NCI-H748 (cell line): ENCODE measurements at regions not wholly inside any gene's neighbourhood (a gene's known extent, or its start where the extent isn't known, plus 50 kb on each side); places are given as distances from the start of the nearest gene placed in this dataset.

Source experiments
- DNase-seq: peaks from one replicate; lab custom pipeline; 2025; ENCODE audit not compliant: unreplicated experiment; lab: John Stamatoyannopoulos, UW

DNA sequence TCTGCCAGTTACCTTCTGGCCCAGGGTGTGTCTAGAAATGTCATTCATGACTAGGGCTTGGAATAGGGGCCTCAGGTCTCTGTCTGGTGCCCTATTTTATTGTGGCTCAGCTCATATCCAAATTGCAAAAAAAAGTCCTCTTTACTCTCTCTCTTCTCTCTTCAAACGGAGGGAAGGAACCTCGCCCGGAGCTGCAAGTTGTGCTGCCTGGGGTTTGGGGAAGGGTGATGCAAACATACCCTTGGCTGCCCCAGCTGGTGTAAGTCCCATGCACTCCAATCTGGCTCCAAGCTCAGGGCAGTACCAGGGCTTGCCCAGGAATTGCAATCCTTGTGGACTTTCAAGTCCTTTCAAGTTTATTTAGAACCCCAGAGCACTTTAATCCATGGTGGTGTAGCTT lies 549.6 kb downstream of the PCDH17 start:
- DNase-seq = no peak

DNA sequence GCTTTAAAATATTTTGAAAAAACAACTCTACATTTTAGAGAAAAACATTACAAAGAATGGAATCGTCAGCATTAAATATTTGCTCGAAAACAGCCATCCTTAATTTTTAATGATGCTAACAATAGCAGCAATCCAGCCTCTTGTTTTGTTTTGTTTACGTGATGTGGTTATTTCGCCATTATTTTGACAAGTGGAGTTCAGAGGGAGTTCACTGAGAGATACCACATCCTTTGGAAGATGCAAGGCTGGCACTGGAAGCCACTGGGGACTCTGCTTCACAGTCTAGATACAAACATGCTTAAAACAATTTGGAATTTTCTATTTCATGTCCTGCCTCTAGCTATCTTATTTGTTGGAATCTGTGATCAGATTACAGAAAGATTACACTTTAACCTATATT lies 556.3 kb downstream of the PCDH17 start:
- DNase-seq = no peak

DNA sequence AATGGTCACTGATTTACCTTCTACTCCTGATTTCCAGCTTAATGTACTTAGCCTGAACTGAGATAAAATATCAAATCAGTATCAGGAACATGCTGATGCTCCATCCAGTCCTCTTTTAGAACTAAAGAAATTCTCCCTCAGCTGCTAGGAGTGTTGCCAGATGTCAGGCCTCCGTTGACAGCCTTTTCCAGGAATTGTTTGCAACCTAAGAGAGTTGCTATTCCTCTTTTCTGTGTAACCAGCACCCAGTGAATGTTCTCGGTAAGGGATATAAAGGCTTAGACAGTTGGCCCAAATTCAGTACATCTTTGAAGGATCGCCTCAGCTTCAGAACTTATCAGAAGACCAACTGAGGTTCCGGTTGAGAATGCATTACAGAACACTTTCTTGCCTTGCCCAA lies 559.0 kb downstream of the PCDH17 start:
- no peak for DNase-seq

DNA sequence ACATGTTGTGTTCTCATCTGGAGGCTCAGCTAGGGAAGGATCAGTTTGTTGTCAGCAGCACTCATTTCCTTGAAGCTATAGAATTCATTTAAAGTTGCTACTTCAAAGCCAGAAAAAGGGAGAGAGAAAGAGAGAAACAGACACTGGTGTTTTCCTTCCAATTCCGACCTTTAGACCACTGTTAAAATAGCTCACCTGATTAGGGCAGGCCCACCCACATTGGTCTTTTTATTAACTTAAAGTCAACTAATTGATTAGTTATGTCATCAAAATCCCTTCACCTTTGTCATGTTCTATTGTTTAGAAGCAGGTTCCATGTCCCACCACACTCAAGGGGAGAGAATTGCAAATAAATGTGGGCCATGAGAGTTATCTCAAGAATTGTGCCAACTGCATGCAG lies 560.2 kb downstream of the PCDH17 start:
- no peak for DNase-seq

DNA sequence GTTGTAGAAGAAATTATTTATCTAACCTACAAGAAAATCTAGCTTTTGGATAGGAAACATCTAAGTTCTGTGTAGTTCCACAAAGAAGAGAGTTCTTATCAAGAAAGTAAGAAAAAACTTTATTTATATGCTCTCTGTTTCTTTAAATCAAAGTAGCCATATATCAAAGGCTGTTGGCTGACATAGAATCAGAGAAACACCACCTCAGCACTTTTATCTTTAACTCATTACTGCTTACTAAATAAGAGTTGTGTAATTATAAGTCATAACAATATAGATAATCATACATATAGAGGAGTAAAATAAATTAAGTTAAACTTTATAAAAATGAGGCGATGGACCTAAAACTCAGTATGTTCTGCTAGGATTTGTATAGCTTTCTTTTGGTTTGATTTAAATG lies 570.6 kb downstream of the PCDH17 start:
- no peak for DNase-seq

DNA sequence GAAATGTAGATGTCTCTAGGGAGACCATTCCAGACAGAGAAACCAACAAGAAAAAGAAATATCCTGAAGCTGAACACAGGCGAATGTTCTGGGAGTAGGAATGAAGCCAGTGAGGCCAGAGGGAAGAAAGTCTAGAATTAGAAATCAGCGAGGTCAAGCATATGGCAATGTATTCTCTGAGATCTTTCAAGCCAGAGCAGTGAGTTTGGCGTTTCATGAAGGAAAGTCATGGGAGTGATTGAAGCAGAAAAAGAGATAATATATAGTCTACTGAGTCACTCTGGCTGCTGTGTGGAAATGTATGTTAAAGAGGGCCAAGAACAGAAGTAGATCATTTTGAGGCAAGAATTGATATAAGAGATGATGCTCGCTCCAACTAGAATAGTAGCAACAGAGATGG lies 576.0 kb downstream of the PCDH17 start:
- no peak for DNase-seq

DNA sequence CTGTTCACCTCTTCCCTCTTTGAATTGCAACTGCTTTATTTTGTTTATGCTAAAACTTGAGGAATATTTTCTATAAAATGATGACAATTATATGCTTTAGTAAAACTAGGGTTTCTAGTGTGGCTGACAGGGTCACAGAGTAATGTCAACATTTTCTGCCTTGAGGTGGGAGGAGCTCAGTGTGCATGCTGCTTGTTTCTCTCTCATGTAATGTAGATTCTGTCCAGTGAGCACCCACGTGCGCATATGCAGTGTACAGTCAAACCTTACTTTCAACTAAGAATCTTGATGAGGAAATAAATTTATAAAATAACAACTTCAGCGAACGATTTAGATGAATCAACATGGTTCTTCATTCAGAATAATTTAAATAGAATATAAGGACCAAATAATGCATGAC lies 603.9 kb downstream of the PCDH17 start:
- no peak for DNase-seq

DNA sequence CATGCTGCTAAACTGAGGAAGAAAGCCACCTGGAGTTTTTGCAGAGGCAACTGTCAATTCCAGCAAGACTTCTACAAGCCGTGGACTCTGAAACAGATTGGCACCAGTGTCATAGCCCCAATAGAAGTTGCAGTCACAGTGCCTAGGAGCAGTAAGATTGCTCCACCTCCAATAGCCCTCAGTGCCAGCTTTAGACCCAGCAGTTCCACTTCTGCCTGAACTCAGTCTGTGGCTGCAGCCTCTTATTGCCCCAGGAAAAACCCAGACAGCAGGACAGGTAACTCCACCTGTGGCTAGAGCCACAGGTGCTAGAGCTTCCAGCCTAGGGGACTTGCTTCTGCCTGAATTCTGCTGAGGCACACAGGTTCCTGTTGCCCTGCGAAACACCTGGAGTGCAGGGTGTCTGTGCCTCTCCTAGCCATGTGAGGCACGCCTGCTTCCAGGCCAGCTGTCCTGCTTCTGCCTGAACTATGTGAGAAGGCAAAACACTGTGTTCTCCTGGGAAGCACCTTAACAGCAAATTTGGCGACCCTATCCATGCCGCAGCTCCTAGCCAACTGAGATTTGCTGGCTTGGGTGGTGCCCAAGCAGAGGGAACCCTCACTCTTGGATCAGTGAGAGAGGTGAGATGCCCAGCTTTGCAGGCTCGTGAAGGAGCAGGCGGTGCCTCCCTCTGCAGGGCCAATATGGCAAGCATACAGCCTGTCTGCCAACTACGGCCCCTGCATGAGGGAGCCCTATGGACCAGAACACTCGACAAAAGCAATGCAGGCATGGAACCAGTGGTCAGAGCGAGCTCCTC lies 607.6 kb downstream of the PCDH17 start:
- DNase-seq = no peak

GRCh38 chr13:58239774-58240268 lies 608.3 kb downstream of the PCDH17 start:
- no peak for DNase-seq

DNA sequence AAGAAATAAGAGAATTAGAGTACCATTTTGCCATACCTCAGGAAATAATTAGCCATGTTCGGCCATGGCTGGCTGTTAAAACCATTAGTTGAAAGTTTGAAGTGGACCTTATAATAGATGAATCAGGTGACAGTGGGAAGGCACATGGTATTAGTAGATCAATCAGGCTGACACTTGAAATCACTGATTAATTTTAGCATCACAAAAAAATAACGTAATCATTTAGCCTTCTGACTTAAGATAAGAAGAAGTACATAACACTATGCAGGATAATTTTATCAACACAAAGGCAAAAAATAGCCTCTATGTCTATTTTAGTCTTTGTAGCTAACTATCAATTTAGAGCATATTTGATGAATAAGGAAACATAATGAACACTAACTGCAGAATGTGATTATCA lies 615.5 kb downstream of the PCDH17 start:
- DNase-seq = no peak

DNA sequence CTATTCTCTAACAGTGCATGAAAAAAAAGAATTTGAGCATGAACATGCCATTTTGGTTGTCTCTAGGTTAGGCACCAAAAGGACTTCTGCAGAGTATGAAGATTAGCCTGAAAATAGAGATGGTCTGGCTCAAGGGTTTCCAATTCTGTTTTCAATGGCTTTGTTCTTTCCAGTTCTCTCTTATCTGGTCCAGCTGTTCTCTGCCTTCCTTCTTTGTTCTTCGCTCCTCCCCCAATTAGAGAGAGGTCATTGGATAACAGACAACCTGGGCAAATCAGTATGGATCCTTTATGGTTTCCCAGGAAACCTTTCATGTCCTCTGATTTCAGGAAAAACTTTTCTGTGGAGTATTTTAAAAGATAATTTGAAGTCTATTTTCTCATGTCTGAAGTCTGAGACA lies 623.4 kb downstream of the PCDH17 start:
- DNase-seq = no peak

DNA sequence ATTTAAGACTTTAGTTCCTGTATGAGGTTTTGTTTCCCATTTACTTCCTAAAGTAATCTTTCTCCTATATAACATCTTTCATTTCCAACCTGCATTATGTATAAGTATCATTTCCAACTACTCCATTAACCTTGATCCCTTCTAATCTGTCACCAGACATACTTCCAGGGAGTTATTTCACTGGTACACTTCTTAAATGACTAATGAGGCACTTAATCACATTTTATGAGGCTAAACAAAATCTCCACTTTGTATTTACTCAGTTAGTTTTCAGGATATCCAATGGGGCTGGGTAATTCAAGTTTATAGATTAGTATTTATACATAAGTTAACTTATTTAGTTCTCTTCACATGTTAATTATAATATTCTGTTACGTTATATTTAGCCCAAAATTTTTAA lies 634.7 kb downstream of the PCDH17 start:
- no peak for DNase-seq

- no peak for DNase-seq
Measured at GRCh38 chr13:58298556-58299135, 667.1 kb downstream of the PCDH17 start.

DNA sequence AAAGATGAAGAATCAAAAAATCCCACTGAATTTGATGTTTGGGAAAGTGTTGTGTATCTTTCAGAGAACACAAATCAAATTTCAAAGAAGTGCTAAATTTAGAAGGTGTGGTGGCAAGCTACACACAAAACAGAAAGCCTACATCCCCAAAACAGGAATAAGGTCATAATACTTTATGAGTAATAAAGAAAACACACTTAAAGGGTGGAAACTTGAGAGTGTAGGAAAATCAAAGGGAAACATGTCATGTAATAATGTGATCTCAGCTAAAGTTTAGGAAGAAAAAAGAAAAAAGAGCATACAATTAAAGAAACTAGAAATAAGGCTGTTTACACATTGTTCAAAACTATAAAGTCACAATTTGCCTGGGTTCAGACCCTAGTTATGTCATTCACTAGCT lies 668.7 kb downstream of the PCDH17 start:
- no peak for DNase-seq

GRCh38 chr13:58300974-58301681 lies 669.6 kb downstream of the PCDH17 start:
- DNase-seq = no peak

GRCh38 chr13:58302349-58302748 lies 670.8 kb downstream of the PCDH17 start:
- no peak for DNase-seq

GRCh38 chr13:58306062-58306461 lies 674.5 kb downstream of the PCDH17 start:
- no peak for DNase-seq

- DNase-seq = no peak
Measured at GRCh38 chr13:58313219-58313618, 681.7 kb downstream of the PCDH17 start.

DNA sequence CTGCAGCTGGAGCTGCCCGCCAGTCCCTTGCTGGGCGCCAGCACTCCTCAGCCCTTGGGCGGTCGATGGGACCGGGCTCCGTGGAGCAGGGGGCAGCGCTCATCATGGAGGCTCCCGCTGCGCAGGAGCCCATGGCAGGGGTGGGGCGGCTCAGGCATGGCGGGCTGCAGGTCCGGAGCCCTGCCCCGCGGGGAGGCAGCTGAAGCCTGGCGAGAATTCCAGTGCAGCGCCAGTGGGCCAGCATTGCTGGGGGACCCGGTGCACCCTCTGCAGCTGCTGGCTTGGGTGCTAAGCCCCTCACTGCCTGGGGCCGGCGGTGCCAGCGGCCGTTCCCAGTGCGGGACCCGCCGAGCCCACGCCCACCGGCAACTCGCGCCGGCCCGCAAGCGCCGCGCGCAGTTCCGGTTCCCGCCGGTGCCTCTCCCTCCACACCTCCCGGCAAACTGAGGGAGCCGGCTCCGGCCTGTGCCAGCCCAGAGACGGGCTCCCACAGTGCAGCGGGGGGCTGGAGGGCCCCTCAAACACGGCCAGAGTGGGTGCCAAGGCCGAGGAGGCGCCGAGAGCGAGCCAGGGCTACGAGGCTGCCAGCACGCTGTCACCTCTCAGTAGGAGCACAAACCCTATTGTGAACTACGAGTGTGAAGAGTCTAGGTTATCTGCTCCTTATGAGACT lies 687.1 kb downstream of the PCDH17 start:
- no peak for DNase-seq

DNA sequence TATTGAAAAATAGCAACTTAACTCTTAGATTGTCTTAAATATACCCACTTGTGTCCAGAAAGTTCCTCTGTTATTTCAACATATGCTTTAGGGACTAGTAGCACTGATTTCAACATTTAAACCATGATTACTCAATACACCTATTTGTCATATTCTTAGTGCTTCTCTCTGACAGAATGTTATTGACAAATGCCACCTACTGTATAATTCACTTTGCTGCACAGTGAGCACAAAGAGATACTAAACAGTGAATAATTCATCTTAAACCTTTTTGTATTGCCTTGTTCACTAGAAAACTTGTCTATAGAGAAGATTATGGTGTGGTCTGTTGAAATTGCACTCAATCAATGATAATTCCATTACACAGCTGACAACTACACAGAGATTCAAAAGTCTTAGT lies 692.6 kb downstream of the PCDH17 start:
- DNase-seq = no peak

GRCh38 chr13:58329746-58330145 lies 698.2 kb downstream of the PCDH17 start:
- peak; percentile 98 for DNase-seq

DNA sequence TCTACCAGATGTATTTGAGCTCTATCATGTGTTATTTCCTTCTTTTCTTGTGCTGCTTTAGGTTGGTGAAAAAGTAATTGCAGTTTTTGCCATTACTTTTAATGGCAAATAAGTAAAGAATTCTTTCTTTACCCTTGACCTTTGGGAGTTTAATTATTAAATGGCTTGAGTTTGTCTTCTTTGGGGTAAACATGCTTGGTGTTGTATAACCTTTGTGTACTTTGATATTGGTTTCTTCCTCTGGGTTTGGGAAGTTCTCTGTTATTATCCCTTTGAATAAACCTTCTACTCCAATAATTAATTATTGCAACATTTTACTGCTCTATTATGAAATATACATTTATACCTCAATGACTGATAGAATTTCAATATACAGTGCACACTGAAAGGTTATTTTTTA lies 709.4 kb downstream of the PCDH17 start:
- no peak for DNase-seq
